ENCODE measurements at regions not wholly inside any gene's neighbourhood (a gene's known extent, or its start where the extent isn't known, plus 50 kb on each side); places are given as distances from the start of the nearest gene placed in this dataset.

DNA sequence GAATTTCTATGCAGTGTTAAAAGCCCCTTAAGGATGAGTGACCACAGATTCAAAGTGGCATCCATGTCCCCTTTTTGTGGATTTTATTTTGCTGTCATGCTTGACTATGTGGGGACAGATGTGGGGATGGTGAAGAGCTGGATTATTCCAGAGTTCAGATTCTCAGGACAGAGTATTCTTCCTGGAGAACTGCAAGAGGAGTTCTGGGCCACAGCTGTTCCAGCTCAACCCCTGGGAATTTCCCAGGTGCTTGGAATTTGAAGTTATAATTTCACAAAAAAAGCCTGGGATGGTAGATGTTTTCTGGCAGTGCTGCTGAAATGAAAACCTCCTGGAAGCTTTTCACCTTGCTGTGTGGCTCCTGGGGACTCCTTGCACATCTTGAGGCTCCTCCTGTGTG lies 671.8 kb upstream of the MARCKS start:
- no peaks in the 10 kb centered on the region for H3K27me3 ChIP-seq (ENCODE audit: insufficient read depth, poor library complexity, severe bottlenecking)
- no peak for DNase-seq (ENCODE audit: low read depth in 1 of 2, low spot score in 1 of 2)
- H3K27ac ChIP-seq (replicated peaks) = no peak overlapping the region
- no peak overlapping the region for H3K4me3 ChIP-seq (replicated peaks; ENCODE audit: insufficient read depth, low read length)
- TF ChIP-seq, protein P1, sequence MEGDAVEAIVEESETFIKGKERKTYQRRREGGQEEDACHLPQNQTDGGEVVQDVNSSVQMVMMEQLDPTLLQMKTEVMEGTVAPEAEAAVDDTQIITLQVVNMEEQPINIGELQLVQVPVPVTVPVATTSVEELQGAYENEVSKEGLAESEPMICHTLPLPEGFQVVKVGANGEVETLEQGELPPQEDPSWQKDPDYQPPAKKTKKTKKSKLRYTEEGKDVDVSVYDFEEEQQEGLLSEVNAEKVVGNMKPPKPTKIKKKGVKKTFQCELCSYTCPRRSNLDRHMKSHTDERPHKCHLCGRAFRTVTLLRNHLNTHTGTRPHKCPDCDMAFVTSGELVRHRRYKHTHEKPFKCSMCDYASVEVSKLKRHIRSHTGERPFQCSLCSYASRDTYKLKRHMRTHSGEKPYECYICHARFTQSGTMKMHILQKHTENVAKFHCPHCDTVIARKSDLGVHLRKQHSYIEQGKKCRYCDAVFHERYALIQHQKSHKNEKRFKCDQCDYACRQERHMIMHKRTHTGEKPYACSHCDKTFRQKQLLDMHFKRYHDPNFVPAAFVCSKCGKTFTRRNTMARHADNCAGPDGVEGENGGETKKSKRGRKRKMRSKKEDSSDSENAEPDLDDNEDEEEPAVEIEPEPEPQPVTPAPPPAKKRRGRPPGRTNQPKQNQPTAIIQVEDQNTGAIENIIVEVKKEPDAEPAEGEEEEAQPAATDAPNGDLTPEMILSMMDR (IDR thresholded peaks at IDR 0.05; ENCODE audit: insufficient read depth, low read length) = no peak
- TF ChIP-seq GABPA (IDR thresholded peaks at IDR 0.05; ENCODE audit: low read depth) (no peak), SPI1 (IDR thresholded peaks at IDR 0.05; ENCODE audit: borderline replicate concordance, low read depth) (no peak)
- TF ChIP-seq, protein P2, sequence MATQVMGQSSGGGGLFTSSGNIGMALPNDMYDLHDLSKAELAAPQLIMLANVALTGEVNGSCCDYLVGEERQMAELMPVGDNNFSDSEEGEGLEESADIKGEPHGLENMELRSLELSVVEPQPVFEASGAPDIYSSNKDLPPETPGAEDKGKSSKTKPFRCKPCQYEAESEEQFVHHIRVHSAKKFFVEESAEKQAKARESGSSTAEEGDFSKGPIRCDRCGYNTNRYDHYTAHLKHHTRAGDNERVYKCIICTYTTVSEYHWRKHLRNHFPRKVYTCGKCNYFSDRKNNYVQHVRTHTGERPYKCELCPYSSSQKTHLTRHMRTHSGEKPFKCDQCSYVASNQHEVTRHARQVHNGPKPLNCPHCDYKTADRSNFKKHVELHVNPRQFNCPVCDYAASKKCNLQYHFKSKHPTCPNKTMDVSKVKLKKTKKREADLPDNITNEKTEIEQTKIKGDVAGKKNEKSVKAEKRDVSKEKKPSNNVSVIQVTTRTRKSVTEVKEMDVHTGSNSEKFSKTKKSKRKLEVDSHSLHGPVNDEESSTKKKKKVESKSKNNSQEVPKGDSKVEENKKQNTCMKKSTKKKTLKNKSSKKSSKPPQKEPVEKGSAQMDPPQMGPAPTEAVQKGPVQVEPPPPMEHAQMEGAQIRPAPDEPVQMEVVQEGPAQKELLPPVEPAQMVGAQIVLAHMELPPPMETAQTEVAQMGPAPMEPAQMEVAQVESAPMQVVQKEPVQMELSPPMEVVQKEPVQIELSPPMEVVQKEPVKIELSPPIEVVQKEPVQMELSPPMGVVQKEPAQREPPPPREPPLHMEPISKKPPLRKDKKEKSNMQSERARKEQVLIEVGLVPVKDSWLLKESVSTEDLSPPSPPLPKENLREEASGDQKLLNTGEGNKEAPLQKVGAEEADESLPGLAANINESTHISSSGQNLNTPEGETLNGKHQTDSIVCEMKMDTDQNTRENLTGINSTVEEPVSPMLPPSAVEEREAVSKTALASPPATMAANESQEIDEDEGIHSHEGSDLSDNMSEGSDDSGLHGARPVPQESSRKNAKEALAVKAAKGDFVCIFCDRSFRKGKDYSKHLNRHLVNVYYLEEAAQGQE (IDR thresholded peaks at IDR 0.05; ENCODE audit: insufficient replicate concordance, low read depth) = no peak

DNA sequence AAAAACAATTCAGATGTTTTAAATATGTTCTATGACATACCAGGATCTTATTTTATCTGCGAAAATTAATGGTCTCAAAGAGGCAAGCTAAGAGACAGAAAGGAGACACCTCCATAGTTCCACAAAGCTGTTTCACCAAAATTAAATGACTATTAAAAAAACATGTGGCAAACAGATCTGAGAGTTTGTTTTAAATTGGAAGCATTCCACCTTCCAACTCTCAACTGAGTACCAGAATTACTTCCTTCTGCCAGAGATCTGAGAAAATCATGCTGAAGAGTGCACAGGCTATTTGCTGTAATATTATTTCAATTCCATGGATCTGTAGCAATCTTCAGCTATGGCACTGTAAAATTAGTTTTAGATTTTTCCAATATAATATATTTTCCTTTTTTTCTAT lies 669.5 kb upstream of the MARCKS start:
- TF ChIP-seq POLR2AphosphoS5 (IDR thresholded peaks at IDR 0.05; ENCODE audit: low read depth) (no peak), SPI1 (IDR thresholded peaks at IDR 0.05; ENCODE audit: borderline replicate concordance, low read depth) (no peak), GABPA (IDR thresholded peaks at IDR 0.05; ENCODE audit: low read depth) (no peak)
- TF ChIP-seq, protein P2 (IDR thresholded peaks at IDR 0.05; ENCODE audit: insufficient replicate concordance, low read depth) = no peak
- TF ChIP-seq, protein P1 (IDR thresholded peaks at IDR 0.05; ENCODE audit: insufficient read depth, low read length) = no peak
- DNase-seq (ENCODE audit: low read depth in 1 of 2, low spot score in 1 of 2) = no peak
- Histone ChIP-seq H3K27me3 (ENCODE audit: insufficient read depth, poor library complexity, severe bottlenecking) (no peaks in the 10 kb centered on the region), H3K27ac (replicated peaks) (no peak overlapping the region), H3K4me3 (replicated peaks; ENCODE audit: insufficient read depth, low read length) (no peak overlapping the region)

DNA sequence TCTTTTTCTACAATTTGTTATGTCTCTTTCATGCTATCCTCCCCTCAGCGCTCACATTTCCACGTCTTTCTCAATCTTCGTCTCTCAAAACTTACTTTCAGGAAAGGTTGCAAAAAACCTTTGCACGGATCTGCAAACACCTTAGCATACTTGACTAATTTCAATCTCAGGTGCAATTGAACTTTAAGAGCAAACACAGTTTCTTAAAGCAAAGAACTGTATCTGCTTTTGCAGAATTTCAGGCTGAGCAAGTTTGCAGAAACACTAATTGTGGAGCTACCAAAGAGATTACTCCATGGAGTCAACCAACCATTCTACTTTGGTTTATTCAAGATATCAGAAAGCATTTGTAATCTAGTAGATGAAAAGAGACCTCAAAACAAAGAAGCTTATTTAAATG lies 668.2 kb upstream of the MARCKS start:
- TF ChIP-seq, protein P1 (IDR thresholded peaks at IDR 0.05; ENCODE audit: insufficient read depth, low read length) = no peak
- TF ChIP-seq, protein P2 (IDR thresholded peaks at IDR 0.05; ENCODE audit: insufficient replicate concordance, low read depth) = no peak
- TF ChIP-seq GABPA (IDR thresholded peaks at IDR 0.05; ENCODE audit: low read depth) = no peak
- no peak for TF ChIP-seq SPI1 (IDR thresholded peaks at IDR 0.05; ENCODE audit: borderline replicate concordance, low read depth)
- TF ChIP-seq POLR2AphosphoS5 (IDR thresholded peaks at IDR 0.05; ENCODE audit: low read depth) = no peak
- H3K4me3 ChIP-seq (replicated peaks; ENCODE audit: insufficient read depth, low read length) = no peak overlapping the region
- no peaks in the 10 kb centered on the region for H3K27me3 ChIP-seq (ENCODE audit: insufficient read depth, poor library complexity, severe bottlenecking)
- H3K27ac ChIP-seq (replicated peaks) = no peak overlapping the region
- no peak for DNase-seq (ENCODE audit: low read depth in 1 of 2, low spot score in 1 of 2)
